IPS-15b (cell line): ENCODE measurements at regions not wholly inside any gene's neighbourhood (a gene's known extent, or its start where the extent isn't known, plus 50 kb on each side); places are given as distances from the start of the nearest gene placed in this dataset.

ENCODE experiments used
- H3K27me3 ChIP-seq: one replicate; pipeline ENCODE4 v1.6.1; 2013; ENCODE audit warnings: low read length; ENCODE audit not compliant: control insufficient read depth, insufficient read depth
- H3K36me3 ChIP-seq: one replicate; pipeline ENCODE4 v1.6.1; 2013; ENCODE audit warnings: low read length; ENCODE audit not compliant: control insufficient read depth, insufficient read depth
- H3K4me1 ChIP-seq: one replicate; pipeline ENCODE4 v1.6.1; 2013; ENCODE audit warnings: mild to moderate bottlenecking, low read length; ENCODE audit not compliant: control insufficient read depth, insufficient read depth
- H3K4me3 ChIP-seq: one replicate; pipeline ENCODE4 v1.5.1; 2013; ENCODE audit warnings: low read depth, low read length
- H3K9ac ChIP-seq: one replicate; pipeline ENCODE4 v1.6.1; 2013; ENCODE audit warnings: low read depth, mild to moderate bottlenecking, low read length
- H3K9me3 ChIP-seq: one replicate; pipeline ENCODE4 v1.6.1; 2013; ENCODE audit warnings: mild to moderate bottlenecking, low read length; ENCODE audit not compliant: control insufficient read depth, insufficient read depth

- Histone ChIP-seq H3K9me3 (no peaks in the 10 kb centered on the region), H3K4me1 (no peaks in the 10 kb centered on the region)
These were observed 54.0 kb upstream of the DLG1 start for GRCh38 chr3:197352382-197352781.

GRCh38 chr3:197350446-197350845, 52.0 kb upstream of the DLG1 start:
- Histone ChIP-seq H3K9ac (no peak overlapping the region), H3K27me3 (no peaks in the 10 kb centered on the region)

More at GRCh38 chr3:197352382-197352781, 54.0 kb upstream of the DLG1 start:
- Histone ChIP-seq H3K36me3 (no peaks in the 10 kb centered on the region), H3K9ac (no peak overlapping the region), H3K27me3 (no peaks in the 10 kb centered on the region), H3K4me3 (no peak overlapping the region)

GRCh38 chr3:197349368-197349767, 51.0 kb upstream of the DLG1 start:
- H3K27me3 ChIP-seq = no peaks in the 10 kb centered on the region
- H3K36me3 ChIP-seq = no peaks in the 10 kb centered on the region
- H3K4me1 ChIP-seq = no peaks in the 10 kb centered on the region
- no peak overlapping the region for H3K4me3 ChIP-seq
- no peak overlapping the region for H3K9ac ChIP-seq
- H3K9me3 ChIP-seq = no peaks in the 10 kb centered on the region

More at GRCh38 chr3:197350446-197350845, 52.0 kb upstream of the DLG1 start:
- no peaks in the 10 kb centered on the region for H3K36me3 ChIP-seq
- H3K4me1 ChIP-seq = no peaks in the 10 kb centered on the region
- no peaks in the 10 kb centered on the region for H3K9me3 ChIP-seq
- no peak overlapping the region for H3K4me3 ChIP-seq
